ENCODE measurements at regions not wholly inside any gene's neighbourhood (a gene's known extent, or its start where the extent isn't known, plus 50 kb on each side); places are given as distances from the start of the nearest gene placed in this dataset.

DNA sequence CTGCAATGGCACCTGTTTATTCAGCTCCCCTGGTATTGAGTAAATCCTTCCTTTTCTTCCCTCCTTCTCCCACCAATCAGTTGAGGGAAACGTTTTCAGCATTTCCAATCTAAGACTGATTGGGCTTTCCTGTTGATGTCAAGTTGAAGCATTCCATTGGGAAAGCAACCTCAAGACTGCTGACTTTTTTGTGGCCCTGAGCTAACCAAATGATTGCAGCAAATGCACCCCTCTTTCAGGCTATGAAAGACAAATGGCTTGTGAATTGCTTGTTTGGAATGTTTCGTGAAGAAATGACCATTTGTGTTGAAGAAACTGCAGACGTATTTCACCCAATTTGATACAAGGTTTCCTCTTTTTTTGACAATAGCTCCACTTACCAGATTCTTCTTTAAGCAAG lies 303.5 kb downstream of the EPHA4 start:
- no peak overlapping the region for H3K9ac ChIP-seq (ENCODE audit: insufficient read depth in 1 of 2, low read length in 2 of 2)
- TF ChIP-seq, protein P1, sequence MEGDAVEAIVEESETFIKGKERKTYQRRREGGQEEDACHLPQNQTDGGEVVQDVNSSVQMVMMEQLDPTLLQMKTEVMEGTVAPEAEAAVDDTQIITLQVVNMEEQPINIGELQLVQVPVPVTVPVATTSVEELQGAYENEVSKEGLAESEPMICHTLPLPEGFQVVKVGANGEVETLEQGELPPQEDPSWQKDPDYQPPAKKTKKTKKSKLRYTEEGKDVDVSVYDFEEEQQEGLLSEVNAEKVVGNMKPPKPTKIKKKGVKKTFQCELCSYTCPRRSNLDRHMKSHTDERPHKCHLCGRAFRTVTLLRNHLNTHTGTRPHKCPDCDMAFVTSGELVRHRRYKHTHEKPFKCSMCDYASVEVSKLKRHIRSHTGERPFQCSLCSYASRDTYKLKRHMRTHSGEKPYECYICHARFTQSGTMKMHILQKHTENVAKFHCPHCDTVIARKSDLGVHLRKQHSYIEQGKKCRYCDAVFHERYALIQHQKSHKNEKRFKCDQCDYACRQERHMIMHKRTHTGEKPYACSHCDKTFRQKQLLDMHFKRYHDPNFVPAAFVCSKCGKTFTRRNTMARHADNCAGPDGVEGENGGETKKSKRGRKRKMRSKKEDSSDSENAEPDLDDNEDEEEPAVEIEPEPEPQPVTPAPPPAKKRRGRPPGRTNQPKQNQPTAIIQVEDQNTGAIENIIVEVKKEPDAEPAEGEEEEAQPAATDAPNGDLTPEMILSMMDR (IDR thresholded peaks at IDR 0.05; ENCODE audit: control extremely low read depth, extremely low read depth), result no peak
- peaks cover 0 to 2% (median 0%) of the 10 kb centered on the region in 4 donors for H3K9me3 ChIP-seq (ENCODE audit: control insufficient read depth in 4 of 4, insufficient read depth in 3 of 4, low read length in 3 of 4)
- H3K27ac ChIP-seq (ENCODE audit: low read depth in 1 of 2, low read length in 1 of 2), result no peak overlapping the region
- ATAC-seq (ENCODE audit: insufficient read depth, low FRiP score) (no peak), DNase-seq (peak in 1 of 3 donors; percentile 19)
- WGBS, 2 donors, result 51 to 69% methylated on average over 3 of the region's 3 CpGs
- no peaks in the 10 kb centered on the region for H3K27me3 ChIP-seq (ENCODE audit: control insufficient read depth in 3 of 3, insufficient read depth in 3 of 3, low read length in 2 of 3)
- H3K4me1 ChIP-seq (ENCODE audit: control insufficient read depth in 5 of 5, insufficient read depth in 5 of 5, low read length in 5 of 5), result peaks cover 0 to 6% (median 0%) of the 10 kb centered on the region in 5 donors
- no peak overlapping the region for H3K4me3 ChIP-seq
- H3K36me3 ChIP-seq (ENCODE audit: control insufficient read depth in 4 of 4, insufficient read depth in 4 of 4, low read length in 4 of 4), result no peaks in the 10 kb centered on the region

DNA sequence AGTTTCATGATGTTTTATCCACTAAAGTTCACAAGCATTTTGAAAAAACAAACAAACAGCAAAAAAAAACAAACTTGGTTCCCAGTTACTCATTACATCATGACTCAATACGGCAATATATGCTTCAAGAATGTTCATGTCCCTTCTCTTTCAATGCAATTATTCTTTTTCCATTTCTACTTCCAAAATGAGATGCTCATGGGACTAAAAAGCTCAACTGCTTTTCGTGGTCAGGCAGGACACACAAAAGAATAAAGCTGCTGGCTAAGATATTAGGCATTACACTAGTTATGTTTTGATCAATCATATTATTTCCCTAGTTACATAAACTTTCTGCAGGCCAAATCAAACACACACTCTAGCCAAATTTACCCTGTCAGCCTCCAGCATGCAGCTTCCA lies 301.3 kb downstream of the EPHA4 start:
- no peaks in the 10 kb centered on the region for H3K27me3 ChIP-seq (ENCODE audit: control insufficient read depth in 3 of 3, insufficient read depth in 3 of 3, low read length in 2 of 3)
- DNase-seq (no peak), ATAC-seq (ENCODE audit: insufficient read depth, low FRiP score) (no peak)
- H3K4me1 ChIP-seq (ENCODE audit: control insufficient read depth in 5 of 5, insufficient read depth in 5 of 5, low read length in 5 of 5), result peaks cover 0 to 6% (median 0%) of the 10 kb centered on the region in 5 donors
- H3K27ac ChIP-seq (ENCODE audit: low read depth in 1 of 2, low read length in 1 of 2), result no peak overlapping the region
- WGBS, 2 donors, result 80 to 81% methylated on average over 2 of the region's 2 CpGs
- TF ChIP-seq, protein P1 (IDR thresholded peaks at IDR 0.05; ENCODE audit: control extremely low read depth, extremely low read depth), result no peak
- H3K36me3 ChIP-seq (ENCODE audit: control insufficient read depth in 4 of 4, insufficient read depth in 4 of 4, low read length in 4 of 4), result no peaks in the 10 kb centered on the region
- no peak overlapping the region for H3K9ac ChIP-seq (ENCODE audit: insufficient read depth in 1 of 2, low read length in 2 of 2)
- H3K4me3 ChIP-seq, result no peak overlapping the region
- H3K9me3 ChIP-seq (ENCODE audit: control insufficient read depth in 4 of 4, insufficient read depth in 3 of 4, low read length in 3 of 4), result peaks cover 0 to 2% (median 0%) of the 10 kb centered on the region in 4 donors

DNA sequence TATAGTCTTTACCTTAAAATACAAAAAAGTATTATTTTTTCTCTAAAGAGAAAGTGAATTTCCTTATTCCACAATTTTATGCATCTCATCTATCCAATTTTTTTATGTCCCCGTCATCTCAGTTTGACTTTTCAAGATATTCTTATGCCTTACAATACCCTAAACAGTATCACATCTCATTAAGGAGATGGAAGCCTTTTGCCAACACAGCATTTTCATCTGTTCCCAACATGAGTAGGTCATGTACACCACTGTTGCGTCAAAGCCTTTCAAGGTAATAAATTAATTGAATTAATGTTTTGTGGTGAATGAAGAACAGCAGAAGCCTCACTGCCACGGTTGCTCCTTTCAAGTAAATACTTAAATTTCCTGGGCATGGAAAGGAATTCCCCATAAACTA lies 299.4 kb downstream of the EPHA4 start:
- Histone ChIP-seq H3K9me3 (ENCODE audit: control insufficient read depth in 4 of 4, insufficient read depth in 3 of 4, low read length in 3 of 4) (peaks cover 0 to 2% (median 0%) of the 10 kb centered on the region in 4 donors), H3K9ac (ENCODE audit: insufficient read depth in 1 of 2, low read length in 2 of 2) (no peak overlapping the region), H3K4me1 (ENCODE audit: control insufficient read depth in 5 of 5, insufficient read depth in 5 of 5, low read length in 5 of 5) (peaks cover 0 to 2% (median 0%) of the 10 kb centered on the region in 5 donors), H3K4me3 (no peak overlapping the region), H3K27me3 (ENCODE audit: control insufficient read depth in 3 of 3, insufficient read depth in 3 of 3, low read length in 2 of 3) (no peaks in the 10 kb centered on the region), H3K36me3 (ENCODE audit: control insufficient read depth in 4 of 4, insufficient read depth in 4 of 4, low read length in 4 of 4) (no peaks in the 10 kb centered on the region), H3K27ac (ENCODE audit: low read depth in 1 of 2, low read length in 1 of 2) (no peak overlapping the region)
- WGBS, 2 donors, result 81% methylated on average over 3 of the region's 3 CpGs
- no peak for DNase-seq
- TF ChIP-seq, protein P1 (IDR thresholded peaks at IDR 0.05; ENCODE audit: control extremely low read depth, extremely low read depth), result no peak
- ATAC-seq (ENCODE audit: insufficient read depth, low FRiP score), result no peak

DNA sequence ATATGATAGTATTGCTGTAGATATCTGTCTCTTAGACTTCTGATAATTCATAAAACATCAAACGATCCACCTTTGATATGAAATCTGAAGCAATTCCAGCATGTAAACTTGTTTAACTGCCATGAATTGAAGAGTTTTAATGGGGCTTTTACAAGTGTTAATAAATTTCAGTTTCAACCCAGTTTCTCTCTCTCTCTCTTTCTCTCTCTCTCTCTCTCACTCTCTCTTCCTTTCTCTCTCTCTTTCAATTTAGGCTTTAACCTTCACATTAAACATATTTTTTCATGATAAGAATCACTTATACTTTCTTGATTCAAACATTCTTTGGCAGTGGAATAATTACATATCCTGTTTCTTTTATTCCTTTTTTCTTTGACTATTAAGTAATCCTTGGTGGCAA lies 296.1 kb downstream of the EPHA4 start:
- WGBS, 2 donors, result 73 to 85% methylated on average over 1 of the region's 1 CpG
- DNase-seq, result no peak
- no peak overlapping the region for H3K9ac ChIP-seq (ENCODE audit: insufficient read depth in 1 of 2, low read length in 2 of 2)
- no peaks in the 10 kb centered on the region for H3K4me1 ChIP-seq (ENCODE audit: control insufficient read depth in 5 of 5, insufficient read depth in 5 of 5, low read length in 5 of 5)
- TF ChIP-seq, protein P1 (IDR thresholded peaks at IDR 0.05; ENCODE audit: control extremely low read depth, extremely low read depth), result no peak
- no peaks in the 10 kb centered on the region for H3K27me3 ChIP-seq (ENCODE audit: control insufficient read depth in 3 of 3, insufficient read depth in 3 of 3, low read length in 2 of 3)
- H3K9me3 ChIP-seq (ENCODE audit: control insufficient read depth in 4 of 4, insufficient read depth in 3 of 4, low read length in 3 of 4), result no peaks in the 10 kb centered on the region
- H3K4me3 ChIP-seq, result no peak overlapping the region
- ATAC-seq (ENCODE audit: insufficient read depth, low FRiP score), result no peak
- no peaks in the 10 kb centered on the region for H3K36me3 ChIP-seq (ENCODE audit: control insufficient read depth in 4 of 4, insufficient read depth in 4 of 4, low read length in 4 of 4)
- no peak overlapping the region for H3K27ac ChIP-seq (ENCODE audit: low read depth in 1 of 2, low read length in 1 of 2)

Data from lung (tissue), 11 donors.